ENCODE measurements at regions not wholly inside any gene's neighbourhood (a gene's known extent, or its start where the extent isn't known, plus 50 kb on each side); places are given as distances from the start of the nearest gene placed in this dataset.
"Not testable (repeated sequence)": the region's sequence is repeated elsewhere in the genome, so short reads cannot be mapped to it uniquely, and the experiment has no call there.

DNA sequence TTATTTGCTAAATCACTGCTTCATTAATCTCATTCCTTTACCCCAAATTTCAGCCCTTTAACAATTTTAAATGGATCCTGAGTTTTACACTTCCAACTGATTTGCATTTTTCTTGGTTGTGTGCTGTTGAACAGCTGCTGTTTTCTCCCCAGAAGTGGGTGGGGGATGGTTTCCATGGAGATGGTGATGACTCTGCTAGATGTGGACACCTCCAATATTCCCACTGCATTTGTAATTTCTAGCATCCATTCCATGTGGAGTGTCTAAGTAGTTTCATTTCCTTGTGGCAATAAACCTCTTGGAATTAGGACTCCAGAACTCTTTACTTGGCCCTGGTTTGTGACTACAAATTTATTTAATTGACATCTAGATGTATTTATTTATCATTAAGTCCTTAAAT is 330.4 kb downstream of the GBA3 start:
- DNase-seq (ENCODE audit: low read depth in 2 of 2), result no peak

DNA sequence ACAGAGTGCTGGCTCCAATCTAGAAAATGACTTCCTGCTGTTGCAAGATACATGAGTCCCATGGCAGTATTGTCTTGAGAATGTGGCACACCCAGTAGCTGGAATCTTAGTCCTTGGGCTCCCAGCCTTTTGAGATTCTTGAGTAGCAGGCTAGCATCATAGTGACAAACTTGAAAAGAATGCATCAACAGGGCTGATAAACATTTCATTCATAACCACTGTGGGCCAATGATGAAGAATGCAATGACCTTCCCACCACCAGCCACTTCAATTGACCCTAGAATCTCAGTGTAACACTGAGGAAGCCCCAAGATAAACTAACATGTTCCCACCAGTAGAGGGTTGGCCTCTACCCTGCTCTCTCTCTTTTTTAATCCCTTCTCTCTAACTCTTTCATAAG is 329.3 kb downstream of the GBA3 start:
- DNase-seq (ENCODE audit: low read depth in 2 of 2), result no peak

GRCh38 chr4:23021040-23021439 is 328.3 kb downstream of the GBA3 start:
- DNase-seq (ENCODE audit: low read depth in 2 of 2), result no peak

- DNase-seq (ENCODE audit: low read depth in 2 of 2), result not testable (repeated sequence)
These were observed 327.7 kb downstream of the GBA3 start for GRCh38 chr4:23020399-23020798.

DNA sequence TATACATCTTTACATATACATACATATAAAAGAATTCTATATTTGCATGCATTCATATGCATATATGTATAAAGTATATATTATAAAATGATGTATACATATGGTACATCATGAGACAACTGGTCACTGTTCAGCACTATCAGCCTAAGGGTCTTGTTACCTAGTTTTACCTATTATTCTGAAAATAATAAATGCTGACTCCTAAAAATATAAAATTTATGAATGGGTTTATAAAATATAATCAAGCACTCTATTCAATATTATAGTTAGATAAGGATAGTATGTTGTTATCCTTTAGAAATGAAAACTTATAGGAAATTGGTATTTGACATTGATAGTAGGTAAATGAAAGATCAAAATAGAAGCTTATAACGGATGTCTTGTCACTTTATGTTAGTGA is 324.2 kb downstream of the GBA3 start:
- no peak for DNase-seq (ENCODE audit: low read depth in 2 of 2)

- DNase-seq (ENCODE audit: low read depth in 2 of 2), result no peak
These were observed 323.1 kb downstream of the GBA3 start for GRCh38 chr4:23015821-23016220.

GRCh38 chr4:23009093-23009492 is 316.4 kb downstream of the GBA3 start:
- DNase-seq (ENCODE audit: low read depth in 2 of 2), result no peak

GRCh38 chr4:23006756-23007155 is 314.0 kb downstream of the GBA3 start:
- no peak for DNase-seq (ENCODE audit: low read depth in 2 of 2)

DNA sequence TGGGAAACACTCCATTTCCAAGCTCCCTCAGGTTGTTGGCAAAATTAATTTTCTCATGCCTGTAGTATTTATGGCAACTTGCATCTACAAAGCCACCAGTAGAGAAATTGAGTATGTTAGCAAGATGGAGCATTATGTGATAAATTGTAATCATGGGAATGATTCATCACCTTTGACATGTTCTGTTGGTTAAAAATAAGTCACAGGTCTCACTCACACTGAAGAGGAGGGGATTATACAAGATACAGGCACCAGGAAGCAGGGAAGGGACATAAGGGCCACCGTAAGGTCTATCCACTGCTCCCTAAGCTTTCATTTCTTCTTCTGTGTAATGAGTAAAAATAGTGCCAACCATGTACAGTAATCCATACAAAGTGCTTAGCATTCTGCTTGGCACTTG is 313.0 kb downstream of the GBA3 start:
- no peak for DNase-seq (ENCODE audit: low read depth in 2 of 2)

DNA sequence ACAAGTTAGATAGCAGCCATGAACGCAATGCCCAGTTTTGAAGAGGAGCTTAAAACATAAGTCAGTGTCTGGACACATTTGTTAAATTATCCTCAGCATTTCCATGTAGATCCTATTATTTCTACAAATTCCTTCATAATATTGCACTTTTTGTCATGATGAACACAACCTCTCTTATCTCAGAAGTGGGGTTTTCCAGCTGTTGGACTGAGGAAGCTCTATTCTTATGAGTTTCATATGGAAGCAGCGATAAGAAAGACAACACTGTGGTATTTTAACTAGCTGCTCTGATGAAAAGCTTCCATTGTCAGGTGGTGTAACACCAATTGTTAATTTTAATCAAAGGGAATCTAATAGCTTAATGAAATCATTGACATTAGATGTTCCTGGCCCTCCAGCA is 308.7 kb downstream of the GBA3 start:
- no peak for DNase-seq (ENCODE audit: low read depth in 2 of 2)

GRCh38 chr4:22999419-22999818 is 306.7 kb downstream of the GBA3 start:
- DNase-seq (ENCODE audit: low read depth in 2 of 2), result no peak

DNA sequence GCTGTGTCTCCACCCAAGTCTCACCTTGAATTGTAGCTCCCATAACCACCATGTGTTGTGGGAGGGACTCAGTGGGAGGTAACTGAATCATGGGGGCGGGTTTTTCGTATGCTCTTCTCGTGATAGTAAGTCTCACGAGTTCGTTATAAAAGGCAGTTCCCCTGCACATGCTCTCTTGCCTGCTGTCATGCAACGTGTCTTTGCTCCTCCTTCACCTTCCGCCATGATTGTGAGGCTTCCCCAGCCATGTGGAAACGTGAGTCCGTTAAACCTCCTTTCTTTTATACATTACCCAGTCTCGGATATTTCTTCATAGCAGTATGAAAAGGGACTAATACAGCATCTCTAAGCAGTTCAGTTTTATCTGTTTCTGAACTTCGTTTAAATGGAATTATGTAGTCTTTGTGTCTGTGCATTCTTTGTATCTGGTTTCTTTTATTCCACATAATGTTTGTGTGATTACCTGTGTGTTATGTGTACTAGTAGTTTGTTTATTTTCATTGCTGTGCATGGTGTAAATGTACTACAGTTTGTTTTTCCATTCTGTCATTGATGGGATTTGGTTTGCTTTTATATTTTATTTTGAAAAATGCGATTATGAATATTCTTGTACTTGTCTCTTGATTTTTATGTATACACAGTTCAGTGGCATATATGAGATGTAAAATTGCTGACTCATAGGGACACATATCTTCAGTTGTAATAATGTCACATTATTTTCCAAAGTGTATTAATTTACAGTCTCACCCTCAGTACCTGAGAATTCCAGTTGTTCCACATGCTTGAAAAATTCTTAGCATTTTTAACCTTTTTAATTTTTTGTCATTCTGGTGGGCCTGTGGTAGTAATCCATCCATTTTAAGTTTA is 304.9 kb downstream of the GBA3 start:
- no peak for DNase-seq (ENCODE audit: low read depth in 2 of 2)

DNA sequence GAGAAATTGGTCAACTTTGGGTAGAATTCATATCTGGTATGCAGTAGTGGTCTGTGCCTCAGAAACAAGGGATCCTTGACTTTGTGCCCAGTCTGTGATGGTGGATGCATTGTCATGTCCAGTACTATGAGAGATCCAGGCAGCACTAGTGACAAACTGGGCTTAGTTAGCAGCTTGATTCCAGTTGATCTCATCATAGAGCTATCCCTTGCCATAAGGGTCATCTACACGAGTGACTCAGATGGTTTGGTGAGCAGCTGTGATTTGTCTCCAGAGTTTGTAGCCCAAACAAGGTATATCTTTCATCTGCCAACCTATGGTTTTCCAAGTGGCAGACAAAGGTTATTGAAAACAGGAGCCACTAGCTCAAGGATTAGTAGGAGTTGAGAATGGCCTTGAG is 298.8 kb downstream of the GBA3 start:
- DNase-seq (ENCODE audit: low read depth in 2 of 2), result no peak

- DNase-seq (ENCODE audit: low read depth in 2 of 2), result no peak
These were observed 295.8 kb downstream of the GBA3 start for GRCh38 chr4:22988526-22988925.

DNA sequence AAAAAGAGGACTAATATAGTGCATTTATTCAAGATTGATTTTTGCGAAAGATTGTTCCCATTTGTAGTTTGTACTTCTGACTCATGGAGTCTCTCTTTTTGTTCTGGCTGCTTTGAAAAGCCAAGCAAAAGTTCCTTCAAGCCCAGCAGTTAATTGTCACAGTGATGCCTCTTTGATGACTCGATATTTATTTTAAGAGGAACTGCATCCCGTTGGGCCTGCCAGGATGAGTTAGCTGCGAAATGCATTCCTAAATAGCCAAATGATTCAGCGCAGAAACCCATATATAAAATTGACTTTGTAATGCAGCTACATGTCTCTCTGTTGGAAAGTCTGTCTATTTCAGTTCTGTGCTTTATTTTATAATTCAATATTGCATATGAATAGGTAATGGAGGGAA is 295.1 kb downstream of the GBA3 start:
- no peak for DNase-seq (ENCODE audit: low read depth in 2 of 2)

- no peak for DNase-seq (ENCODE audit: low read depth in 2 of 2)
These were observed 294.1 kb downstream of the GBA3 start for GRCh38 chr4:22986881-22987280.

- DNase-seq (ENCODE audit: low read depth in 2 of 2), result no peak
These were observed 293.5 kb downstream of the GBA3 start for GRCh38 chr4:22986262-22986661.

GRCh38 chr4:22984390-22984789 is 291.7 kb downstream of the GBA3 start:
- DNase-seq (ENCODE audit: low read depth in 2 of 2), result no peak

DNA sequence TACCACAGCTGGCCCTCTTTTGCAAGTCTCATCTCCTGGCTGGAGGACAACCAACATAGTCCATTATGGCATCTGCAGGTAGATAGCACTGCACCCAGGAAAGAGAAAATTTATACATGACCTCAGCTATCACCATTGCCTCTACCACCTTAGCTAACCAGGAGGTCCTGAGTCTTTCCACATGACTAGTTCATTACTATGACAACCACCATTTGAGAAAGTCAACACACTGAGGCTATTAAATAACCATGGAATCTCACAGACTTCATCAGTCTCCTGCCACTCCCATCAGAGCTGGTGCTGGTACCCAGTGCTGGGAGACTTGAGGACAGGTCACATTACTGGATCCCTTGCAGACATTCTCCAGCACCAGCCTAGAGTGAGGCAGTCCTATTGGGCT is 285.9 kb downstream of the GBA3 start:
- DNase-seq (ENCODE audit: low read depth in 2 of 2), result no peak

DNA sequence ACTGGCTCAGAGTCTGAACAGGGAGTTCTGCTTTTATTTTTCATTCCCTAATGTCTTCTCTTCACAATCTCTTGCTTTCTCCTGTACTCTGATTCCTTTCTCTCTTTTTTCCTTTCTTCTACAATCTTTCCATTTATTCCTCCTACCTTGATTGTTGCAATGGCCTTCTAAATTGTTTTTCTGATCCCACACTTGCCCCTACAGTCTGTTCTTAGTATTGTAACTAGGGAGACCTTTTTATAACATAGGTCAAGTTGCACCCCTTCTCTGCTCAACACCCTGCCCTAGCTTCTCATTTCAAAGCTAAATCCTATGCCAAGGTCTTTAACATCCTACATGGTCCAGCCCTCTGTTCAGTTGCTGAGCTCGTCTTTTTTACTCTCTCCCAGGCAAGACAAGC is 277.9 kb downstream of the GBA3 start:
- no peak for DNase-seq (ENCODE audit: low read depth in 2 of 2)

DNA sequence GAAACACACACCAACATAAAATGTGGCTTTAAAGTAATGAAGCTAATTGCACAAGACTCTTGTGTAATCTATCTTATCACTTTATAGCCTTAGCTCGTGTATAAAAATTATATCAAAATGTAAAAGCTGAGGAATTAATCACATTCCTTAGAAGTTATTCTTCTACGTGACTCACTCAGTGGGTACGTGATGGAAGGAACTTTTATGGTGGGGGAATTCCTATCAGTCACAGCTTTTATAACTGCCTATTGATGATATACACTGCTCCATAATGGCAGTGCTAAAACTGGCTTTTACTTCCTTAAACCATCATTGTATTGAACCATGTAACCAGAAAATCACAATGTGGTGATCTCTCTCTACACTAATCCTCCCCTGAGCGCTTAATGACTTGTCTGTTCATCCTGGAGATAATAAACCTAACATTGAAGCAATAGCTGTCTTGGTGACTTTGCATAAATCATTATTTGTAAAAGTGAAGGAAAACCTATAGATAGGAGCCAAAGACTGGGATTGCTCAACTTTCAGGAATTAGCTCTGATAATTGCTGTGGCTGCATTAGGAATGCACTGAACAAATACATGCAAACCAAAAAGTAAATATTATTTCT is 276.7 kb downstream of the GBA3 start:
- DNase-seq (ENCODE audit: low read depth in 2 of 2), result no peak

GRCh38 chr4:22962295-22962694 is 269.6 kb downstream of the GBA3 start:
- no peak for DNase-seq (ENCODE audit: low read depth in 2 of 2)

- DNase-seq (ENCODE audit: low read depth in 2 of 2), result no peak
These were observed 266.7 kb downstream of the GBA3 start for GRCh38 chr4:22959483-22959882.
